Colon (tissue), 2 donors: ENCODE measurements at regions not wholly inside any gene's neighbourhood (a gene's known extent, or its start where the extent isn't known, plus 50 kb on each side); places are given as distances from the start of the nearest gene placed in this dataset.
"Not testable (repeated sequence)": the region's sequence is repeated elsewhere in the genome, so short reads cannot be mapped to it uniquely, and the experiment has no call there.

Experiments
- FAIRE-seq: peaks from 2 replicates; lab custom pipeline; 2012; peaks lifted over from hg19 to GRCh38; lab: Jason Lieb, UNC
- donor health status: control.
- donor health status: control.

DNA sequence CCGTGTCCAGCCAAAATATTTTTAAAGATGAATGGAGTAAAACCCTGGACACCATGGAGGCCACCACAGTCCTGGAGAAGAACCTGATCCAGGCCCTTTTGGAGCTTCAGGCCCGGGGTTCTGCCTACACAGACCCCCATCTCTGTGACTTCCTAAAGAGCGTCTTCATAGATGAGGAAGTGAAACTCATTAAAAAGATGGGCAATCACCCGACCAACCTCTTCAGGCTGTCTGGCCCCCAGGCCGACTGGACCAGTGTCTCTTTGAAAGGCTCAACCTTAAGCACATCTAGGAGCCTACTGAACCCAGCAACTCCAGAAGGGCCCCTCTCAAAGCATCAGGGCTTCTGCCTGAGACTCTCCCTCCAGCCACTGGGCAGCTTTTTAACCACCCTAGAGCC is 107.9 kb upstream of the FAM174B start:
- FAIRE-seq = no peak

GRCh38 chr15:92768131-92768530 is 112.6 kb upstream of the FAM174B start:
- not testable (repeated sequence) for FAIRE-seq

- FAIRE-seq = no peak
Measured at GRCh38 chr15:92770641-92771040, 115.1 kb upstream of the FAM174B start.

DNA sequence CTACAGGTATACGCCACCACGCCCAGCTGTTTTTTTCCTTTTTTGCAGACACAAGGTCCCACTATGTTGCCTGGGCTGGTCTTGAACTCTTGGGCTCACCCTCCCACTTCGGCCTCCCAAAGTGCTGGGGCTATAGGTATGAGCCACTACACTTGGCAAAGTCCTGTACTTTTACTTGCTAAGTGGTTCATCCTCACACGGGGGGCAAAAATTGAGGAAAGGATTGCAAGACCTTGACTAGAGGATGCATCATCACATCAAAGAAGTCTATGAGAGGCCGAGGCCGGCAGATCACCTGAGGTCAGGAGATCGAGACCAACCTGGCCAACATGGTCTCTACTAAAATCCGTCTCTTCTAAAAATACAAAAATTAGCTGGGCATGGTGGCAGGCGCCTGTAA is 116.5 kb upstream of the FAM174B start:
- FAIRE-seq = no peak

GRCh38 chr15:92772626-92773244 is 117.2 kb upstream of the FAM174B start:
- FAIRE-seq = no peak

GRCh38 chr15:92773340-92773739 is 117.8 kb upstream of the FAM174B start:
- FAIRE-seq = no peak

GRCh38 chr15:92779874-92780273 is 120.2 kb upstream of the CHD2 start:
- no peak for FAIRE-seq

DNA sequence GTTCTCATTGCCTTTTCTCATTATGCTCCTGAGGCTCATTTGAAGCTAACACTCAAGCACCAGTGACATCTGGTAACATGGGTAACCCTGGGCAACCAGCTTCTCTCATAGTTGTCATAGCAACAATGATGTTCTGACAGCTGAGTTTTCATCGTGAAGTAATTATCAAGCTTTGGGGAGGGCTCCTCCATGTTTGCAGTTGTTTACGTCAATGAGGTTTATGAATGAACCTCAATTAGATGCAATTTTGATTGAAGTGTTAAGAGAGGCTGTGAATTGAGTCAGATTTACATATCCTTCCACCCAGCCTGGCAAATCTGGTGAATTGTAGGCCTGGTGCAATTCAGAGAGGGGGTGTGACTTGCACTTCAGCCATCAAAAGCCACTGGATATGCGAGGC is 119.3 kb upstream of the CHD2 start:
- no peak for FAIRE-seq

DNA sequence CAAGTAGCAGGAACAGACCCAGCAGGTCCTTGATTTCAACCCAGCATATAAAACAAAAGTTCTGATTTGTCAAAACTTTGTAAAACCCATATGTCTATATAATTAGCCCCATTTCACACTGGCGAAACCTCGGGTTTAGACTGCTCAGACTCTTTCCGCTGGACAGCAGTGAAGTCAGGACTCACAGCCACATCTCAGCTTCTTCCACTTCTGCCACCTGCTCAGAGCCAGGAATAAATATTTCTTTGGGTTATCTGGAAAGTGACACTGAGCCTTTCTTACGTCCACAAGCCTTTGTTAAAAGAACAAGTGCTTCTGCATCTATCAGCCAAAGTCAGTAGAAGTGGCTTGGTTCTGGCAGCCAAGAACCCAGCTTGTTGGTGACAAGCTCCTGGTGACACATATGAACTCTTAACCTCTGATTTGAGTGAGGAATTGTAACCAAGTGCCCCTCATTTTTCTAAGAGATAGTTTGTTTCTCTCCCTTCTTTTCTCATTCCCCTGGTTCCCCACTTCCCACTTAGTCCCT is 118.1 kb upstream of the CHD2 start:
- FAIRE-seq = no peak

- no peak for FAIRE-seq
Measured at GRCh38 chr15:92787116-92787515, 113.0 kb upstream of the CHD2 start.

DNA sequence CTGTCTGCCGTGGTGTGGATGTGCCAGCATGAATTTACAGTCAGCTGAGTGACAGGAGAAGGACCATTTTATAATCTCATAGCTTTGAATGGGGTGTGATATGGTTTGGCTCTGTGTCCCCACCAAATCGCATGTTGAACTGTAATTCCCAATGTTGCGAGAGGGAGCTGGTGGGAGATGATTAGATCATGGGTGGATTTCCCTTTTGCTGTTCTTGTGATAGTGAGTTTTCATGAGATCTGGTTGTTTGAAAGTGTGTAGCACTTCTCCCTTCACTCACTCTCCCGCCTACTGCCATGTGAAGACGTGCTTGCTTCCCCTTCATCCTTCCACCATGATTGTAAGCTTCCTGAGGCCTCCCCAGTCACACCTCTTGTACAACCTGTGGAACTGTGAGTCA is 111.9 kb upstream of the CHD2 start:
- FAIRE-seq = no peak

DNA sequence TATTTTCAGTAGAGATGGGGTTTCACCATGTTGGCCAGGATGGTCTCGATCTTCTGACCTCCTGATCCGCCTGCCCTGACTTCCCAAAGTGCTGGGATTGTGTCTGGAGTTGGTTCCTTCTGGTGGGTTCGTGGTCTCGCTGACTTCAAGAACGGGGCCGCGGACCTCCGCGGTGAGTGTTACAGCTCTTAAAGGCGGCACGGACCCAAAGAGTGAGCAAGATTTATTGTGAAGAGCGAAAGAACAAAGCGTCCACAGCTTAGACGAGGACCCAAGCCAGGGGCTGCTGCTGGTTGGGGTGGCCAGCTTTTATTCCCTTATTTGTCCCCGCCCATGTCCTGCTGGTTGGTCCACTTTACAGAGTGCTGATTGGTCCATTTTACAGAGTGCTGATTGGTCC is 111.3 kb upstream of the CHD2 start:
- FAIRE-seq = not testable (repeated sequence)

DNA sequence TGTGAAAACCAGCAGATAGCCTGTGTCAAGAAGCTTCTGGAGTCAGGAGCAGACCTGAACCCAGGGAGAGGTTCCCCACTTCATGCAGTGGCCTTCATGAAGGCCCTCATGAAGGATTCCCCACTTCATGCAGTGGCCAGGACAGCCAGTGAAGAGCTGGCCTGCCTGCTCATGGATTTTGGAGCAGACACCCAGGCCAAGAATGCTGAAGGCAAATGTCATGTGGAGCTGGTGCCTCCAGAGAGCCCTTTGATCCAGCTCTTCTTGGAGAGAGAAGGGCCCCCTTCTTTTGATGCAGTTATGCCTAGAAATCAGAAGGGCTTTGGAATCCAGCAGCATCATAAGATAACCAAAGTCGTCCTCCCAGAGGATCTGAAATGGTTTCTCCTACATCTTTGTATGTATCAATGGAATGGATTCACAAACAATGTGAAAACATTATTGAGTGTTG is 103.9 kb upstream of the CHD2 start:
- FAIRE-seq = no peak

DNA sequence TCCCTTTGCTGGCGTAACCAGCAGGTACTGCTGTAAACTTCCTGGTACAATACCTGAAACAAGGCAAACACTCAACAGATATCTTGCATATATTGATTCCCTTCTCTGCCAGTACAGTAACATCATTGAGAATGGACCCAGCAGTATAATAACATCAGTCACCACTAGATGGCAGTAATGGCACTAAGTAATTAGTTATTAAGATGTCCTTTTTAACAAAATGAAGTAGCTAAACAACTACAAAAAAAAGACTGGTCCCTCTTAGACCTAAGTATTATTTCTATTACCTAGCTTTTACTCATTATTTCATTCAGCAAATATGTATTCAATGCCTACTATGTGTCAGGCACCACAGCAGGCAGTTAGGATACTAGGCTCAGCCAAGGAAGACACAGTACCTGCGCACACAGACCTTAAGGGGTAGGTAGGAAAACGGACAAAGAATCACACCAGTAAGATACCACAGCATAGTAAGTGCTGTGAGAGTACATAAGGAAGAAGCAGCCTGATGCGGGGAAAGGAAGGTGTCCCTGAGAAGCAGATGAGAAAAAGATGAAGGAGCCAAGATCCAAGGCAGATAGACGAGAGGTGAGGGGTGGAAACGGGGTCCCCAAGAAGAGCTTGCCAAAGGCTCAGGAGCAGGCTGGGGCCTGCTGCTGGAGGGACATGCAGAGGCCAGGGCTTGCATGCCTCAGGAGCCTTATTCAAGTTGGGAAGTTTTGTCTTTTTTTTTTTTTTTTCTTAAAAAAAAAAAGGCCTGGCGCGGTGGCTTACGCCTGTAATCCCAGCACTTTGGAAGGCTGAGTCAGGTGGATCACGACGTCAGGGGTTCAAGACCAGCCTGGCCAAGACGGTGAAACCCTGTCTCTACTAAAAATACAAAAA is 102.7 kb upstream of the CHD2 start:
- FAIRE-seq = no peak

- FAIRE-seq = no peak
Measured at GRCh38 chr15:92800013-92800412, 100.1 kb upstream of the CHD2 start.

GRCh38 chr15:92800416-92801055 is 99.6 kb upstream of the CHD2 start:
- not testable (repeated sequence) for FAIRE-seq

GRCh38 chr15:92801056-92801773 is 98.9 kb upstream of the CHD2 start:
- not testable (repeated sequence) for FAIRE-seq

DNA sequence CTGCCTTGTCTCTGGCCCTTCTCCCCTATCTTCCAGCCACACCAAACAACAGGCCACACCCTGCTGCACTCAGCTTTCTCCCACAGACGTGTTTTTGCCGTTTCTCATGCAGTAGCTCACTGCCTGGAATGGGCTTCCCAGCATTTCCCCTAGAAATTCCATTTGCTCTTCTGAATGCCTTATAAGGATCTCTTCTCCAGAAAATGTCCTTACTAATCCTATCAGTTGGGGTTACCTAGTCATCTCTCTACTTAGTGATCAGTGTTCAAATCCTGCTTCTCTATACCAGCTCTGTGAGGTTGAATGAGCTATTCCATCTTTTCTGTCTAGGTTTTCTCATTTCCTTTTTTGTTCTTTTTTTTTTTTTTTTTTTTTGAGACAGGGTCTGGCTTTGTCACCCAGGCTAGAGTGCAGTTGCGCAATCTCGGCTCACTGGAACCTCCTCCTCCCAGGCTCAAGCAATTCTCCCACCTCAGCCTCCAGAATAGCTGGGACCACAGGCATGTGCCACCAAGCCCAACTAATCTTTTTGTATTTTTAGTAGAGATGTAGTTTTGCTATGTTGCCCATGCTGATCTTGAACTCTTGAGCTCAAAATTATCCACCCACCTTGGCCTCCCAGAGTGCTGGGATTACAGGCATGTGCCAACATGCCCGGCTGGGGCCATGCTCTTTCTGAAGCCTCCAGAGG is 98.2 kb upstream of the CHD2 start:
- FAIRE-seq = no peak

DNA sequence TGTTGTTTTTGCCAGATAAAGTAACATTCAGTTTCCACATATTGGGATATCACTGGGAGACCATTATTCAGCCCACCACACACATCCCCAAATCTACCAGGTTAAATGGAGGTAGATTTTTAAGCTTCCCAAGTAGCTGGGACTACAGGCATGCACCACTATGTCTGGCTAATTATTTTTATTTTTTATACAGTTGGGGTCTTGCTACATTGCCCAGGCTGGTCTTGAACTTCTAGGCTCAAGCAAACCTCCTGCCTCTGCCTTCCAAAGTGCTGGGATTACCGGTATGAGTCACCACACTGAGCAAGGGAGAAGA is 96.6 kb upstream of the CHD2 start:
- FAIRE-seq = no peak

- no peak for FAIRE-seq
Measured at GRCh38 chr15:92803852-92804609, 96.1 kb upstream of the CHD2 start.

- FAIRE-seq = not testable (repeated sequence)
Measured at GRCh38 chr15:92804610-92804936, 95.6 kb upstream of the CHD2 start.
